ENCODE measurements at regions not wholly inside any gene's neighbourhood (a gene's known extent, or its start where the extent isn't known, plus 50 kb on each side); places are given as distances from the start of the nearest gene placed in this dataset.

DNA sequence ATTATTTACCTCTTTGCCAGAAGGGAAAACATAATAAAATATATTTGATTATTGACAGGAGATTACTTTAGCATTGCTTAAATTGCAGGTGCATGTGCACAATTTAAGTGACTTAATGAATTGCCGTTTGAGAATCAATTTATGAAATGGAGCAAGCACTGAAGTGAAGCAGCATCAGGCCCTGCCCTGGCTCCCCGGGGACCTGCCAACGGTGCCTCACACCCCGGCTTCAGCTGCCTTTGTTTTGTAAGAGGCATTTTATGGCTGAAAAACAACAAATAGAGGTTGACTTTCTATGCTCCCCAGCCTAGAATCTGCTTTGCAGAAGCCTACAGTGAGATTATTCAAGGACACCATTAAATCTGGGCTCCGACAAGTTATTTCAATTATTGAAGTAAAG is 359.1 kb upstream of the IRX4 start:
- DNase-seq: no peak
- Histone ChIP-seq H3K9me3 (replicated peaks; ENCODE audit: insufficient read depth, low read length) (no peaks in the 10 kb centered on the region), H3K27ac (ENCODE audit: low read length) (no peak overlapping the region)

DNA sequence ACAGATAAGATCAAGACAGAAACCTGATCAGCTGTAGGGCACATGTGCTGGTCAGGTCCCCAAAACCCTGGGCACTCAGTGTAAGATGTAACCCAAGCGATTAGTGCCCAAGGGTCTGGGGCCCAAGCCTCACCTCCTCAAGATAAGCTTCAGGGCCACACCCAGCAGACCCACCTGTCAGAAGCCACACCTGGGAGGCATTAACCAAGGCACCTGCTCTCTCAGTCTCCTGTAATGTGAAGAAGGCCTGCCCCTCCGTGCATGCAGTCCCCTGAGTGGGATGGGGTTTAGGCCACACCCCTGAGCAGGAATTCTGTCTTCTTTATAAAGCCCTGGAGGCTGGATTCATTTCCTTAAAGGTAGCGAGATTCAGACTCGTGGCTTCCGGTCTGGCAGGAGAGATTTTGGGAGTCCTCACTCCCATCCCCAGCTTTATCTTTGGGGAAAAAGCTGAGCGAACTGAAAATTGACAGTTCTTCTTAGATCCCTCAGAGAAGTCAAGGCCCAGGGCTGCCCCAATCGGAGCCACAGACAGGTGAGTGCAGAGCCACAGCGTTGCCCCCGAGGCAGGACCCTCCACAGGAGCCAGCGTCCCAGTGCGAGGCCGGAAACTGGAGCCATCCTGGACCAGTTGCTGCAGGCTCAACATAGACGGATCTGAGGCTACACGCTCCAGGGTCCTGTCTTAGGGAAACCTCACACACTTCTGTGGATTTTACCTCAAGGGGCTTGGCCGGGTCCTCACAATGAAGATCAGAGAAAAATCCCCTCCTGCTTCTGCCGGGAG is 357.6 kb upstream of the IRX4 start:
- H3K4me2 ChIP-seq (ENCODE audit: low read depth, low read length): no peak overlapping the region
- no peaks in the 10 kb centered on the region for H3K27me3 ChIP-seq (replicated peaks; ENCODE audit: insufficient read depth, low read length)
- H3K27ac ChIP-seq (ENCODE audit: low read length): no peak overlapping the region
- no peaks in the 10 kb centered on the region for H3K4me1 ChIP-seq (ENCODE audit: low read length)
- no peak overlapping the region for H3K9ac ChIP-seq (ENCODE audit: low read length)
- no peaks in the 10 kb centered on the region for H3K9me3 ChIP-seq (replicated peaks; ENCODE audit: insufficient read depth, low read length)
- TF ChIP-seq EZH2 (optimal IDR thresholded peaks at IDR 0.05; ENCODE audit: low read depth, low read length): no peak
- no peak for TF ChIP-seq EZH2phosphoT487 (IDR thresholded peaks at IDR 0.05; ENCODE audit: low read length)
- TF ChIP-seq, protein P1, sequence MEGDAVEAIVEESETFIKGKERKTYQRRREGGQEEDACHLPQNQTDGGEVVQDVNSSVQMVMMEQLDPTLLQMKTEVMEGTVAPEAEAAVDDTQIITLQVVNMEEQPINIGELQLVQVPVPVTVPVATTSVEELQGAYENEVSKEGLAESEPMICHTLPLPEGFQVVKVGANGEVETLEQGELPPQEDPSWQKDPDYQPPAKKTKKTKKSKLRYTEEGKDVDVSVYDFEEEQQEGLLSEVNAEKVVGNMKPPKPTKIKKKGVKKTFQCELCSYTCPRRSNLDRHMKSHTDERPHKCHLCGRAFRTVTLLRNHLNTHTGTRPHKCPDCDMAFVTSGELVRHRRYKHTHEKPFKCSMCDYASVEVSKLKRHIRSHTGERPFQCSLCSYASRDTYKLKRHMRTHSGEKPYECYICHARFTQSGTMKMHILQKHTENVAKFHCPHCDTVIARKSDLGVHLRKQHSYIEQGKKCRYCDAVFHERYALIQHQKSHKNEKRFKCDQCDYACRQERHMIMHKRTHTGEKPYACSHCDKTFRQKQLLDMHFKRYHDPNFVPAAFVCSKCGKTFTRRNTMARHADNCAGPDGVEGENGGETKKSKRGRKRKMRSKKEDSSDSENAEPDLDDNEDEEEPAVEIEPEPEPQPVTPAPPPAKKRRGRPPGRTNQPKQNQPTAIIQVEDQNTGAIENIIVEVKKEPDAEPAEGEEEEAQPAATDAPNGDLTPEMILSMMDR (IDR thresholded peaks at IDR 0.05; ENCODE audit: low read length): no peak
- no peaks in the 10 kb centered on the region for H4K20me1 ChIP-seq (ENCODE audit: insufficient read depth, low read length)
- no peak for DNase-seq
- H2AFZ ChIP-seq (ENCODE audit: low read length): no peak overlapping the region
- H3K4me3 ChIP-seq (ENCODE audit: low read length): no peak overlapping the region
- H3K36me3 ChIP-seq (replicated peaks; ENCODE audit: insufficient read depth, low read length): no peaks in the 10 kb centered on the region
- no peaks in the 10 kb centered on the region for H3F3A ChIP-seq (ENCODE audit: insufficient read depth, low read length)
- no peaks in the 10 kb centered on the region for H3K79me2 ChIP-seq (ENCODE audit: low read length)
- H3K9me2 ChIP-seq (replicated peaks; ENCODE audit: insufficient read depth, low read length): no peaks in the 10 kb centered on the region

More for the DNA sequence above, 359.1 kb upstream of the IRX4 start:
- Histone ChIP-seq H3K79me2 (ENCODE audit: low read length) (no peaks in the 10 kb centered on the region), H3K27me3 (replicated peaks; ENCODE audit: insufficient read depth, low read length) (no peaks in the 10 kb centered on the region), H3K9ac (ENCODE audit: low read length) (no peak overlapping the region), H3K4me1 (ENCODE audit: low read length) (no peaks in the 10 kb centered on the region), H3K36me3 (replicated peaks; ENCODE audit: insufficient read depth, low read length) (no peaks in the 10 kb centered on the region), H3F3A (ENCODE audit: insufficient read depth, low read length) (no peaks in the 10 kb centered on the region), H3K4me3 (ENCODE audit: low read length) (no peak overlapping the region), H3K4me2 (ENCODE audit: low read depth, low read length) (no peak overlapping the region), H4K20me1 (ENCODE audit: insufficient read depth, low read length) (no peaks in the 10 kb centered on the region), H3K9me2 (replicated peaks; ENCODE audit: insufficient read depth, low read length) (no peaks in the 10 kb centered on the region), H2AFZ (ENCODE audit: low read length) (no peak overlapping the region)
- TF ChIP-seq EZH2 (optimal IDR thresholded peaks at IDR 0.05; ENCODE audit: low read depth, low read length): no peak
- no peak for TF ChIP-seq EZH2phosphoT487 (IDR thresholded peaks at IDR 0.05; ENCODE audit: low read length)
- TF ChIP-seq, protein P1 (IDR thresholded peaks at IDR 0.05; ENCODE audit: low read length): no peak

DNA sequence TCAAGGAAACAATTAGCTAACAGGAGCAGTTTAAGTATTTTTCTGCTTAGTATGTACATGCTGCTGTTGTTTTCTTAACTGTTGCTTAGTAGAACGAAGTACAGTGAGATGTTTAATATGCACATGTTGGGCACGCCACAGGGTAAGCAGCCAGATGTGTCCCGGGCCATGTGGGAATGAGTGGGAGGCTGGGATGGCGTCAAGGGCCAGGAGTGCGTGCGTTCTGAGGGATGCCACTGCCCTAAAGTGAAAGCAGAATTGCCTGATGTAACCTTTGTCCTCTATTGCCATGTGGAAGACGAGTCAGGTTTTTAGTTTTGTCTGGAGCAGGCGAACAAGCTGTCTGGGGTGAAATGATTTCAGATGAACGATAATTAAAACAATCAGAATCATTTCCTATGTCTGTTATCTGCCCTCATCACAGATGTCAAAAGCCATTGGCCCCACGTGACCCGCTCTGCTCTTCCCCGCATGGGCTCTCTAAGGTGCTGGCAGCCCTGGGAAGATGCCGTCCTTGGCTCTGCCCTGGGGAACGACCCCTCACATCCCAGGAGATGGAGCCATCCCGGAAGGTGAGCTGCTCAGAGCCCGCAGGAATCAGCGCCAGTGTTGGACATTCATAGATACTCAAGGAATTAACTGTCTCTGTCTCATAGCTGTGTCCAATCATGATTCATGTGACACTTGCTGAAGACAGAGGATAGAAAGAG is 356.6 kb upstream of the IRX4 start:
- no peaks in the 10 kb centered on the region for H3K9me2 ChIP-seq (replicated peaks; ENCODE audit: insufficient read depth, low read length)
- H3K9ac ChIP-seq (ENCODE audit: low read length): no peak overlapping the region
- H3K4me3 ChIP-seq (ENCODE audit: low read length): no peak overlapping the region
- H3K36me3 ChIP-seq (replicated peaks; ENCODE audit: insufficient read depth, low read length): no peaks in the 10 kb centered on the region
- no peak overlapping the region for H2AFZ ChIP-seq (ENCODE audit: low read length)
- TF ChIP-seq, protein P1 (IDR thresholded peaks at IDR 0.05; ENCODE audit: low read length): no peak
- TF ChIP-seq EZH2phosphoT487 (IDR thresholded peaks at IDR 0.05; ENCODE audit: low read length) (no peak), EZH2 (optimal IDR thresholded peaks at IDR 0.05; ENCODE audit: low read depth, low read length) (no peak)
- H3F3A ChIP-seq (ENCODE audit: insufficient read depth, low read length): no peaks in the 10 kb centered on the region
- no peak for DNase-seq
- no peak overlapping the region for H3K27ac ChIP-seq (ENCODE audit: low read length)
- no peak overlapping the region for H3K4me2 ChIP-seq (ENCODE audit: low read depth, low read length)
- no peaks in the 10 kb centered on the region for H3K27me3 ChIP-seq (replicated peaks; ENCODE audit: insufficient read depth, low read length)
- no peaks in the 10 kb centered on the region for H3K79me2 ChIP-seq (ENCODE audit: low read length)
- H3K9me3 ChIP-seq (replicated peaks; ENCODE audit: insufficient read depth, low read length): no peaks in the 10 kb centered on the region
- H3K4me1 ChIP-seq (ENCODE audit: low read length): no peaks in the 10 kb centered on the region
- H4K20me1 ChIP-seq (ENCODE audit: insufficient read depth, low read length): no peaks in the 10 kb centered on the region
